HG03103 (cell line): ENCODE measurements at regions not wholly inside any gene's neighbourhood (a gene's known extent, or its start where the extent isn't known, plus 50 kb on each side); places are given as distances from the start of the nearest gene placed in this dataset.
"Not testable (repeated sequence)": the region's sequence is repeated elsewhere in the genome, so short reads cannot be mapped to it uniquely, and the experiment has no call there.

Source experiments
- ATAC-seq: cut with Tn5 transposase; IDR thresholded peaks from one replicate; pipeline ENCODE4 v1.9.1; 2021; ENCODE audit warnings: low read depth; ENCODE audit not compliant: unreplicated experiment

- ATAC-seq: no peak
Measured at GRCh38 chr21:41571938-41572510, 64.1 kb upstream of the TMPRSS2 start.

GRCh38 chr21:41570791-41571355 lies 62.9 kb upstream of the TMPRSS2 start:
- peak; percentile 88 for ATAC-seq

- ATAC-seq: no peak
Measured at GRCh38 chr21:41568606-41569385, 60.8 kb upstream of the TMPRSS2 start.

- no peak for ATAC-seq
Measured at GRCh38 chr21:41567901-41568510, 60.0 kb upstream of the TMPRSS2 start.

GRCh38 chr21:41567237-41567636 lies 59.3 kb upstream of the TMPRSS2 start:
- ATAC-seq: not testable (repeated sequence)

- no peak for ATAC-seq
Measured at GRCh38 chr21:41566500-41567014, 58.6 kb upstream of the TMPRSS2 start.

- ATAC-seq: no peak
Measured at GRCh38 chr21:41565550-41565949, 57.6 kb upstream of the TMPRSS2 start.

- no peak for ATAC-seq
Measured at GRCh38 chr21:41564871-41565274, 56.9 kb upstream of the TMPRSS2 start.

GRCh38 chr21:41562101-41563000 lies 54.4 kb upstream of the TMPRSS2 start:
- ATAC-seq: no peak

GRCh38 chr21:41561701-41562100 lies 53.7 kb upstream of the TMPRSS2 start:
- no peak for ATAC-seq

- ATAC-seq: no peak
Measured at GRCh38 chr21:41560661-41561158, 52.8 kb upstream of the TMPRSS2 start.

- ATAC-seq: no peak
Measured at GRCh38 chr21:41559658-41560631, 52.0 kb upstream of the TMPRSS2 start.

- ATAC-seq: no peak
Measured at GRCh38 chr21:41558842-41559241, 50.9 kb upstream of the TMPRSS2 start.

GRCh38 chr21:41557884-41558283 lies 49.9 kb upstream of the TMPRSS2 start:
- no peak for ATAC-seq
